ENCODE measurements at regions not wholly inside any gene's neighbourhood (a gene's known extent, or its start where the extent isn't known, plus 50 kb on each side); places are given as distances from the start of the nearest gene placed in this dataset.

GRCh38 chr18:65429601-65430000 is 321.2 kb upstream of the CDH7 start:
- no peak overlapping the region for H3K27ac ChIP-seq
- no peak for TF ChIP-seq CTCF (IDR thresholded peaks at IDR 0.05)
- no peak for TF ChIP-seq POLR2AphosphoS5 (IDR thresholded peaks at IDR 0.05)
- TF ChIP-seq POLR2A (IDR thresholded peaks at IDR 0.05), result no peak
- H3K9me3 ChIP-seq, result no peaks in the 10 kb centered on the region
- intact Hi-C loops (cut with DNase I), result no loop called here
- DNase-seq (ENCODE audit: low spot score), result no peak
- H3K4me3 ChIP-seq, result no peak overlapping the region
- H3K36me3 ChIP-seq, result no peaks in the 10 kb centered on the region
- H3K27me3 ChIP-seq (replicated peaks; ENCODE audit: insufficient read depth), result no peaks in the 10 kb centered on the region
- no peaks in the 10 kb centered on the region for H3K4me1 ChIP-seq (replicated peaks)
- WGBS, result 78% methylated on average over 4 of the region's 4 CpGs

DNA sequence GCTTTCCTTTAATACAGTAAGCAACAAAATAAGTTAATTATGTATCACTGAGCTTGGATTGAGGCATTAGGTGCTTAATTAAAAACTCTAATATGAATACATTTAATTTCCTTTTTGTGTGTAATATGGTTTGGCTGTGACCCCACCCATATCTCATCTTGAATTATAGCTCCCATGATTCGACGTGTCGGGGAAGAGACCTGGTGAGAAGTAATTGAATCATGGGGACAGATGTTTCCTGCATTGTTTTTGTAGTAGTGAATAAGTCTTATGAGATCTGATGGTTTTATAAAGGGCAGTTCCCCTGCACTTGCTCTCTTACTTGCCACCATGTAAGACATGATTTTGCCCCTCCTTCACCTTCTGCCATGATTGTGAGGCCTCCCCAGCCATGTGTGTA is 325.4 kb upstream of the CDH7 start:
- Histone ChIP-seq H3K27ac (no peak overlapping the region), H3K4me3 (no peak overlapping the region), H3K4me1 (replicated peaks) (no peaks in the 10 kb centered on the region), H3K36me3 (no peaks in the 10 kb centered on the region), H3K9me3 (no peaks in the 10 kb centered on the region), H3K27me3 (replicated peaks; ENCODE audit: insufficient read depth) (no peaks in the 10 kb centered on the region)
- DNase-seq (ENCODE audit: low spot score), result no peak
- TF ChIP-seq CTCF (IDR thresholded peaks at IDR 0.05), result no peak
- WGBS, result 79% methylated on average over 3 of the region's 3 CpGs
- intact Hi-C loops (cut with DNase I), result no loop called here

GRCh38 chr18:65423776-65424175 is 327.0 kb upstream of the CDH7 start:
- intact Hi-C loops (cut with DNase I), result no loop called here
- no peak for DNase-seq (ENCODE audit: low spot score)
- no peak for TF ChIP-seq CTCF (IDR thresholded peaks at IDR 0.05)

GRCh38 chr18:65422544-65423136 is 328.2 kb upstream of the CDH7 start:
- 50% methylated on average over 2 of the region's 2 CpGs for WGBS
- Histone ChIP-seq H3K27ac (no peak overlapping the region), H3K4me3 (no peak overlapping the region), H3K36me3 (no peaks in the 10 kb centered on the region), H3K4me1 (replicated peaks) (no peaks in the 10 kb centered on the region), H3K9me3 (no peaks in the 10 kb centered on the region), H3K27me3 (replicated peaks; ENCODE audit: insufficient read depth) (no peaks in the 10 kb centered on the region)
- DNase-seq (ENCODE audit: low spot score), result no peak
- intact Hi-C loops (cut with DNase I), result no loop called here
- TF ChIP-seq POLR2A (IDR thresholded peaks at IDR 0.05) (no peak), POLR2AphosphoS5 (IDR thresholded peaks at IDR 0.05) (no peak), CTCF (IDR thresholded peaks at IDR 0.05) (no peak)

More at GRCh38 chr18:65423776-65424175, 327.0 kb upstream of the CDH7 start:
- no peak overlapping the region for H3K4me3 ChIP-seq
- no peaks in the 10 kb centered on the region for H3K9me3 ChIP-seq
- no peak overlapping the region for H3K27ac ChIP-seq
- 51% methylated on average over 4 of the region's 4 CpGs for WGBS
- H3K36me3 ChIP-seq, result no peaks in the 10 kb centered on the region
- no peaks in the 10 kb centered on the region for H3K27me3 ChIP-seq (replicated peaks; ENCODE audit: insufficient read depth)
- H3K4me1 ChIP-seq (replicated peaks), result no peaks in the 10 kb centered on the region

GRCh38 chr18:65415098-65415497 is 335.7 kb upstream of the CDH7 start:
- intact Hi-C loops (cut with DNase I), result no loop called here
- Histone ChIP-seq H3K4me1 (replicated peaks) (no peaks in the 10 kb centered on the region), H3K4me3 (no peak overlapping the region), H3K9me3 (no peaks in the 10 kb centered on the region), H3K27ac (no peak overlapping the region), H3K36me3 (no peaks in the 10 kb centered on the region), H3K27me3 (replicated peaks; ENCODE audit: insufficient read depth) (no peaks in the 10 kb centered on the region)
- no peak for DNase-seq (ENCODE audit: low spot score)
- TF ChIP-seq POLR2AphosphoS5 (IDR thresholded peaks at IDR 0.05) (no peak), CTCF (IDR thresholded peaks at IDR 0.05) (no peak), POLR2A (IDR thresholded peaks at IDR 0.05) (no peak)
